OCI-M1 (cell line): ENCODE measurements at regions not wholly inside any gene's neighbourhood (a gene's known extent, or its start where the extent isn't known, plus 50 kb on each side); places are given as distances from the start of the nearest gene placed in this dataset.

Experiments used
- DNase-seq: peaks from one replicate; lab custom pipeline; 2025; lab: John Stamatoyannopoulos, UW

- peak; percentile 26 for DNase-seq
These were observed 81.9 kb upstream of the PGR start for GRCh38 chr11:101211407-101211975.

GRCh38 chr11:101202614-101203013, 73.0 kb upstream of the PGR start:
- DNase-seq: no peak

GRCh38 chr11:101199416-101199815, 69.8 kb upstream of the PGR start:
- DNase-seq: no peak

DNA sequence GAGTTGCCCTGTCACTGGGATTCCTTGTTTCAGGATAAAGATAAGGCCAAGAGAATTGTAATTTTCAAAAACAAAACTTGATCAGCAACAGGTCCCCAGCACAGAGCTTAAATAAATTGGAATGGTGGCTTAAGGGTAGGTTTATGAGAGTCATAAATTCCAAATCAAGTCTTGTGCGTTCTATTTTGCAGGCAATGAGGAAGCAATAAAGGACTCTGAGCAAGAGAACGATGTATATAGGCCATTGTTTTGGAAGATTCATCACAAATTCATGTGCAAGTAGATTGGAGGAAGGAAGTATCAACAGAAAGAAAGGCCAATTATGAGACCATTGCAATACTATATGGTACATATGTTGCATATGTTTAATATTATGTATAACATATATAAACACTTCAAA, 65.7 kb upstream of the PGR start:
- DNase-seq: no peak

GRCh38 chr11:101188801-101189200, 59.2 kb upstream of the PGR start:
- DNase-seq: no peak

DNA sequence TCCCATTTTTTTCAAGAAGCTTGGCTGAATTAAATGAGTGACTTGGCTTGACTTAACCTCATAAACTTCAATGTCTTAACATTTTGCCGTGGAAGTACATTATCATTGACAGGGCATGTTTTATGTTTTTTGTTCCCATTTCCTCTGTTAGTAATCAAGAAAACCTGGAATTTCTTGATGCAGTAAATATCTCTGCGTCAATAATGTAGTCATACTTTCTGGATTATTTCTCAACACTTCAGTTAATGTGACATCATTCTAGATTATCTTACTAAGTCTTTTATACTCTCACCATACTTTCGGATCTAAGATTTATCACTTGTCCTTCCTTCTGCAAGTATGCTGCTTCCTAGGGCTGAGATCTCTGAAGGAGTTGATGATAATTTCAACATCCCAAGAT, 58.6 kb upstream of the PGR start:
- DNase-seq: no peak

DNA sequence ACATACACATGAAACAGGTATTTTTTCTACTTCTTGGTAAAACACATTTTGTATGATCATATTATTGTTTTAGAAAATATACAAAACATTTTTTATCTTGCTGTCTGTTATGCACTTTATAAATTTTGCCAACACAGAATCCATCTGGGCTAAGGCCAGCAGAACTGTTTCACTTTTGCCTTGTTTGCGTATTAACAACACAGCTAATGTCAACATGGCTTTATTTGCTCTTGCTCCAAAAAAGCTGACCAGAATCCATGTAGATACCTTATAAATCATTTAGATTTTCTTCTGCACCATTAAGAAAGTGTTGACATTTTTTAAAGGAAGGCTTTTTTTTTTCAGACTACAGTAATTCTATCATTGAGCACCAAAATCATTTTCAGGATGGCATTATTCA, 58.1 kb upstream of the PGR start:
- no peak for DNase-seq

DNA sequence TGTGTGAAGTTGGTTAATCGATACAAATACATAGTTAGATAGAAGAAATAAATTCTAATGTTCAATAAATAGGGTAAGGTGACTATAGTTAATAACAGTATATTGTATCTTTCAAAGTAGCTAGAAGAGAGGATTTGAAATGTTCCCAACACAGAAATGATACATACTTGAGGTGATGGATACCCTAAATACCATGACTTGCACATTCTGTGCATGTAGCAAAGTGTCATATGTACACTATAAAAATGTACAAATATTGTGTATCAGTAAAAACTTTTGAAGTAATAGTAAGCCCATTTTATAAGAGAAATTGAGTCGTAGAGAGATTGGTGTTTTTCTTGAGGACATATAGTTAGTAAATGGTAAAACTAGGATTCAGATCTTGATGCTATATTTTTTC, 56.4 kb upstream of the PGR start:
- no peak for DNase-seq

DNA sequence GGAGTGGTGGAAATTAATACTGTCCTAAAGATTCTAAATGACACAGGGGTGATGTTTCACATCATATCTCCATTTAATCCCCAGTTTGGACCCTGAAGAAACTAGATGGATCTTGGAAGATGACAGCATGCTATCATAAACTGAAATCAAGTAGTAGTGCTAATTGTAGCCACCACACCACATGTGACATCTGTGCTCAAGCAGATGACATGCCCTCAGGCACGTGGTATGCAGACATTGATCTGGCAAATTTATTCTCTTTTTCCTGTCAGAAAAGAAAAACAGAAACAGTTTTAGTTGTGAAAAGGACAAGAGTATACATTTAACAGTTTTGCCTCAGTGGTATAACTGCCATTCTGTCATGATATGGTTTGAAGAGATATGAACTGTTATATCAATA, 52.9 kb upstream of the PGR start:
- DNase-seq: no peak

- no peak for DNase-seq
These were observed 50.9 kb upstream of the PGR start for GRCh38 chr11:101180481-101180880.
